GM12878 (cell line): ENCODE measurements at regions not wholly inside any gene's neighbourhood (a gene's known extent, or its start where the extent isn't known, plus 50 kb on each side); places are given as distances from the start of the nearest gene placed in this dataset.

Experiments used
- ATAC-seq: fragments of 200-7000 bp; cut with Tn5 transposase; 3 replicates; pipeline ENCODE4 v1.9.1; 2020; ENCODE audit warnings: mild to moderate bottlenecking, moderate library complexity
- BruUV-seq: library from RNA; stranded (reverse); fragments of 400-500 nt; replicated peaks from 2 replicates; lab custom pipeline; 2021; lab: Mats Ljungman, UMichigan
- CTCF ChIA-PET: fragments of 300-600 bp; sonication (Branson Sonifier 250); formaldehyde crosslinking; extraction: SDS; loops from one replicate; lab custom pipeline; 2021; ENCODE audit warnings: inconsistent platforms; lab: Yijun Ruan, JAX
- POLR2A ChIA-PET: fragments of 350-600 bp; formaldehyde crosslinking; extraction: SDS; loops from one replicate; lab custom pipeline; 2021; ENCODE audit warnings: inconsistent platforms; lab: Charles Lee
- RAD21 ChIA-PET: fragments of 300-600 bp; sonication (Branson Sonifier 250); formaldehyde crosslinking; loops from one replicate; lab custom pipeline; 2023; ENCODE audit warnings: antibody characterized with exemption; ENCODE audit not compliant: unreplicated experiment; lab: Charles Lee
- SMC1A ChIA-PET: fragments of 300-600 bp; sonication (Branson Sonifier 250); formaldehyde crosslinking; loops from one replicate; lab custom pipeline; 2023; ENCODE audit not compliant: unreplicated experiment, uncharacterized antibody; lab: Charles Lee
- DNase-seq: peaks from one replicate; pipeline ENCODE4 v3.0.0-alpha.2; 2011; ENCODE audit warnings: low read depth, low spot score
- FAIRE-seq: peaks from 3 replicates; lab custom pipeline; 2011; peaks lifted over from hg19 to GRCh38; lab: Jason Lieb, UNC
- H2AFZ ChIP-seq: 2 replicates; pipeline ENCODE4 v1.6.0; 2011; ENCODE audit warnings: low read depth, low read length, control low read depth; ENCODE audit not compliant: control insufficient read depth
- H3K27ac ChIP-seq: 2 replicates; pipeline ENCODE4 v1.5.1; 2011; ENCODE audit warnings: control low read depth; ENCODE audit not compliant: control insufficient read depth, insufficient read depth
- H3K27me3 ChIP-seq, 2 experiments: replicated peaks in 1 of 2; 2 replicates each; pipeline versions ENCODE4 v1.6.0 to v1.6.1; 2011; ENCODE audit warnings: low read length in 1 of 2; ENCODE audit not compliant: control insufficient read depth in 2 of 2, insufficient read depth in 2 of 2
- H3K36me3 ChIP-seq, 2 experiments: 2 replicates each; pipeline ENCODE4 v1.5.1; 2011; ENCODE audit warnings: low read length in 1 of 2; ENCODE audit not compliant: control insufficient read depth in 2 of 2, insufficient read depth in 2 of 2
- H3K4me1 ChIP-seq: 2 replicates; pipeline ENCODE4 v1.6.1; 2011; ENCODE audit warnings: mild to moderate bottlenecking, low read length, moderate library complexity, mixed read lengths; ENCODE audit not compliant: control insufficient read depth, insufficient read depth
- H3K4me2 ChIP-seq: 2 replicates; pipeline ENCODE4 v1.6.0; 2011; ENCODE audit warnings: control low read depth; ENCODE audit not compliant: control insufficient read depth, insufficient read depth
- H3K4me3 ChIP-seq: fragments of 200-600 bp; sonication (generic); 2 replicates; pipeline ENCODE4 v1.5.1; 2016
- H3K79me2 ChIP-seq: 2 replicates; pipeline ENCODE4 v1.6.0; 2011; ENCODE audit warnings: low read length; ENCODE audit not compliant: control insufficient read depth, insufficient read depth
- H3K9ac ChIP-seq: 2 replicates; pipeline ENCODE4 v1.8.0; 2011; ENCODE audit warnings: low read length, control low read depth, mixed read lengths; ENCODE audit not compliant: control insufficient read depth, insufficient read depth
- H3K9me3 ChIP-seq: replicated peaks from 3 replicates; pipeline ENCODE4 v1.5.1; 2011; ENCODE audit warnings: mild to moderate bottlenecking, low read length; ENCODE audit not compliant: control insufficient read depth, insufficient read depth
- H4K20me1 ChIP-seq: 2 replicates; pipeline ENCODE4 v1.6.0; 2011; ENCODE audit not compliant: control insufficient read depth, insufficient read depth
- BMI1 ChIP-seq: fragments of 450-650 bp; IDR thresholded peaks from 2 replicates; pipeline ENCODE4 v1.6.1; 2016; ENCODE audit warnings: mild to moderate bottlenecking, moderate library complexity, borderline replicate concordance
- BRCA1 ChIP-seq: IDR thresholded peaks from 2 replicates; pipeline ENCODE4 v1.6.1; 2011; ENCODE audit warnings: low read depth, low read length, improper control_type of control experiment
- CREB1 ChIP-seq: IDR thresholded peaks from 2 replicates; pipeline ENCODE4 v1.6.1; 2012; ENCODE audit warnings: low read depth, mild to moderate bottlenecking, inconsistent platforms
- EZH2 ChIP-seq: IDR thresholded peaks from 2 replicates; pipeline ENCODE4 v1.6.1; 2012; ENCODE audit warnings: low read depth, mild to moderate bottlenecking, control low read depth, inconsistent platforms, low read length, borderline replicate concordance; ENCODE audit not compliant: control insufficient read depth
- FOS ChIP-seq: IDR thresholded peaks from 3 replicates; pipeline ENCODE4 v1.6.1; 2011; ENCODE audit warnings: borderline replicate concordance; ENCODE audit not compliant: insufficient read length; ENCODE audit errors: extremely low read depth
- RBBP5 ChIP-seq: fragments of 200-600 bp; sonication (generic); conservative IDR thresholded peaks from 2 replicates; pipeline ENCODE4 v1.6.1; 2016
- RUNX3 ChIP-seq: IDR thresholded peaks from 2 replicates; pipeline ENCODE4 v1.6.1; 2012; ENCODE audit warnings: low read length, inconsistent platforms
- SMAD1 ChIP-seq: fragments of 450-650 bp; IDR thresholded peaks from 2 replicates; pipeline ENCODE4 v1.6.1; 2018; ENCODE audit warnings: mild to moderate bottlenecking, low read depth; ENCODE audit not compliant: partially characterized antibody
- SP1 ChIP-seq: IDR thresholded peaks from one replicate; pipeline ENCODE4 v1.6.1; 2011; ENCODE audit warnings: low read depth, low read length
- SRF ChIP-seq, 2 experiments: IDR thresholded peaks; 2 replicates each; pipeline ENCODE4 v1.6.1; 2011; ENCODE audit warnings: low read depth in 2 of 2, low read length in 2 of 2, mild to moderate bottlenecking in 1 of 2, moderate library complexity in 1 of 2
- SUZ12 ChIP-seq: fragments of 200-600 bp; sonication (generic); IDR thresholded peaks from one replicate; pipeline ENCODE4 v1.6.1; 2018; ENCODE audit warnings: antibody characterized with exemption, mild to moderate bottlenecking; ENCODE audit not compliant: unreplicated experiment
- ZNF207 ChIP-seq: fragments of 450-650 bp; IDR thresholded peaks from 2 replicates; pipeline ENCODE4 v1.6.1; 2014; ENCODE audit warnings: antibody characterized with exemption, mild to moderate bottlenecking, borderline replicate concordance
- WGBS: methylation state at CpG from one replicate; pipeline ENCODE4 v1.1.6; 2016; ENCODE audit warnings: low lambda C conversion rate; ENCODE audit not compliant: insufficient replicate concordance, insufficient coverage; ENCODE audit errors: missing lambda C conversion rate; 5-methylcytosine and 5-hydroxymethylcytosine counted together
- in situ Hi-C: fragments of 300-500 bp; cut with MboI; formaldehyde crosslinking; loops from 9 replicates; pipeline ENCODE4 v1.14.3; 2018; ENCODE audit warnings: mixed read lengths
- intact Hi-C: fragments of 100-400 bp; cut with micrococcal nuclease; formaldehyde crosslinking; loops from one replicate; pipeline ENCODE4 v1.14.2; 2022; ENCODE audit not compliant: unreplicated experiment
- TF ChIP-seq, protein P1 (sequence below): IDR thresholded peaks from 2 replicates; pipeline ENCODE4 v1.6.1; 2012; ENCODE audit warnings: low read depth, low read length, improper control_type of control experiment
- TF ChIP-seq, protein P2 (sequence below): fragments of 450-650 bp; IDR thresholded peaks from 2 replicates; pipeline ENCODE4 v1.6.1; 2016; ENCODE audit warnings: mild to moderate bottlenecking, moderate library complexity, borderline replicate concordance
- TF ChIP-seq, protein P3 (sequence below): fragments of 450-650 bp; IDR thresholded peaks from 2 replicates; pipeline ENCODE4 v1.6.1; 2017; ENCODE audit warnings: mild to moderate bottlenecking

DNA sequence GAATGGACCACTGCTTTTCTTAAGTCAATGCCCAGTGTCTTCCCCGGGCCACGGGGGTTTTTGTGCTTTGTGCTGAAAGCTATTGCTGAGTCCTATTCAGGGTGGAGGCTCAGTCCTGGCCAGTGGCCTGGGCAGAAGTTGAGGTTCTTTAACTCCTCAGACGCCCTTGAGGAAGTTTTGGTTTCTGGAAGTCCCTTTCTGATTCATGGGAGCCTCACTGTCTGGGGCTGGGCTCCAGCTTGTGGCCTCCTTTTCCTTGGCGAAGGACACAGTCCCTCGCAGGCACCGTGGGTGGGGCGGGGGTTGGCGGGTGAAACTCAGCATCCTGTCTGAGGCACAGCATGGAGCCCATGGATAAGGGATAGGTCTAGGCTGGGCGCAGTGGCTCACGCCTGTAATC is 465.2 kb upstream of the HS6ST1 start (continued):
- TF ChIP-seq BMI1, result no peak

DNA sequence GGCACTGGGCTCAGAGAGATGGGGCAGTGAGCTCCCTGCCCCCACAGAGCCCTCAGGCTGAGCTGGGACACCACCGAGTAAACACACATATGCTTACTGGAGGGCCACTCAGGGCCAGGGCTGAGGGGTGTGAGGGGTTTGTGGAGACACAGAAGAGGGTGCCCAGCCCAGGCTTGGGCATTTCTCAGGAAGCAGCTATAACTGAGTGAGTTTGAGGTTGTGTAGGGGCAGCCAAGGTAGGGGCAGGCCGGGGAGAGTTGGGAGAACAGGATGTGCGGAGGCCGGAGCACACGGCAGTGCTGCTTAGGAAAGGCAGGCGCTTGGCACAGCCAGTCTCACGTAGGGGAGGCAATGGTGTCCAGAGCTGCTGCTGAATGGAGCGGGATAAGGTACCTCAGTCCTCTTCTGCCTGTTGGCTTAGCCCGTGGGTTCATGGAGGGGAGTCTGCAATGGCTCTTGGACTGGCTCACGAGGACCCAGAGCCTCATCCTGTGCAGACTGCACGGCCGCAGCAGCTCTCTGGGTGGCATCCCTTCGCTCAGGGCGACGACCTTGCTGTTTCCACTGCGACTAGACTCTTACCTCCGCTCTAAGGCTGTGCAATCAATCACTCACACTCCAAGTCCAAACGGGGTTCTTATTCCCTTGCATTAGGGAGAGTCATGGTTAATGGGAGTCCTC is 466.1 kb upstream of the HS6ST1 start:
- H3K27ac ChIP-seq, result no peak overlapping the region
- ATAC-seq, result no peak
- no peak for DNase-seq
- no peaks in the 10 kb centered on the region for H3K79me2 ChIP-seq
- no peaks in the 10 kb centered on the region for H4K20me1 ChIP-seq
- no peak overlapping the region for H3K9ac ChIP-seq
- CTCF ChIA-PET, result no interaction called here
- WGBS, result 52% methylated on average over 18 of the region's 18 CpGs
- no peaks in the 10 kb centered on the region for H3K9me3 ChIP-seq
- SMC1A ChIA-PET, result no interaction called here
- TF ChIP-seq BRCA1, result no peak
- no peak for TF ChIP-seq ZNF207
- no peak for TF ChIP-seq SMAD1
- no peak for TF ChIP-seq SUZ12
- TF ChIP-seq SRF (IDR thresholded peaks at IDR 0.05; ENCODE audit: low read depth in 2 of 2, low read length in 2 of 2), result no peak
- TF ChIP-seq RBBP5, result no peak
- TF ChIP-seq FOS, result no peak
- TF ChIP-seq, protein P1, sequence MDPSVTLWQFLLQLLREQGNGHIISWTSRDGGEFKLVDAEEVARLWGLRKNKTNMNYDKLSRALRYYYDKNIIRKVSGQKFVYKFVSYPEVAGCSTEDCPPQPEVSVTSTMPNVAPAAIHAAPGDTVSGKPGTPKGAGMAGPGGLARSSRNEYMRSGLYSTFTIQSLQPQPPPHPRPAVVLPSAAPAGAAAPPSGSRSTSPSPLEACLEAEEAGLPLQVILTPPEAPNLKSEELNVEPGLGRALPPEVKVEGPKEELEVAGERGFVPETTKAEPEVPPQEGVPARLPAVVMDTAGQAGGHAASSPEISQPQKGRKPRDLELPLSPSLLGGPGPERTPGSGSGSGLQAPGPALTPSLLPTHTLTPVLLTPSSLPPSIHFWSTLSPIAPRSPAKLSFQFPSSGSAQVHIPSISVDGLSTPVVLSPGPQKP, result no peak
- no peak for TF ChIP-seq CREB1
- TF ChIP-seq RUNX3, result no peak
- TF ChIP-seq, protein P2, sequence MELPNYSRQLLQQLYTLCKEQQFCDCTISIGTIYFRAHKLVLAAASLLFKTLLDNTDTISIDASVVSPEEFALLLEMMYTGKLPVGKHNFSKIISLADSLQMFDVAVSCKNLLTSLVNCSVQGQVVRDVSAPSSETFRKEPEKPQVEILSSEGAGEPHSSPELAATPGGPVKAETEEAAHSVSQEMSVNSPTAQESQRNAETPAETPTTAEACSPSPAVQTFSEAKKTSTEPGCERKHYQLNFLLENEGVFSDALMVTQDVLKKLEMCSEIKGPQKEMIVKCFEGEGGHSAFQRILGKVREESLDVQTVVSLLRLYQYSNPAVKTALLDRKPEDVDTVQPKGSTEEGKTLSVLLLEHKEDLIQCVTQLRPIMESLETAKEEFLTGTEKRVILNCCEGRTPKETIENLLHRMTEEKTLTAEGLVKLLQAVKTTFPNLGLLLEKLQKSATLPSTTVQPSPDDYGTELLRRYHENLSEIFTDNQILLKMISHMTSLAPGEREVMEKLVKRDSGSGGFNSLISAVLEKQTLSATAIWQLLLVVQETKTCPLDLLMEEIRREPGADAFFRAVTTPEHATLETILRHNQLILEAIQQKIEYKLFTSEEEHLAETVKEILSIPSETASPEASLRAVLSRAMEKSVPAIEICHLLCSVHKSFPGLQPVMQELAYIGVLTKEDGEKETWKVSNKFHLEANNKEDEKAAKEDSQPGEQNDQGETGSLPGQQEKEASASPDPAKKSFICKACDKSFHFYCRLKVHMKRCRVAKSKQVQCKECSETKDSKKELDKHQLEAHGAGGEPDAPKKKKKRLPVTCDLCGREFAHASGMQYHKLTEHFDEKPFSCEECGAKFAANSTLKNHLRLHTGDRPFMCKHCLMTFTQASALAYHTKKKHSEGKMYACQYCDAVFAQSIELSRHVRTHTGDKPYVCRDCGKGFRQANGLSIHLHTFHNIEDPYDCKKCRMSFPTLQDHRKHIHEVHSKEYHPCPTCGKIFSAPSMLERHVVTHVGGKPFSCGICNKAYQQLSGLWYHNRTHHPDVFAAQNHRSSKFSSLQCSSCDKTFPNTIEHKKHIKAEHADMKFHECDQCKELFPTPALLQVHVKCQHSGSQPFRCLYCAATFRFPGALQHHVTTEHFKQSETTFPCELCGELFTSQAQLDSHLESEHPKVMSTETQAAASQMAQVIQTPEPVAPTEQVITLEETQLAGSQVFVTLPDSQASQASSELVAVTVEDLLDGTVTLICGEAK, result no peak
- no peak for TF ChIP-seq EZH2
- no peak for TF ChIP-seq SP1
- TF ChIP-seq, protein P3, sequence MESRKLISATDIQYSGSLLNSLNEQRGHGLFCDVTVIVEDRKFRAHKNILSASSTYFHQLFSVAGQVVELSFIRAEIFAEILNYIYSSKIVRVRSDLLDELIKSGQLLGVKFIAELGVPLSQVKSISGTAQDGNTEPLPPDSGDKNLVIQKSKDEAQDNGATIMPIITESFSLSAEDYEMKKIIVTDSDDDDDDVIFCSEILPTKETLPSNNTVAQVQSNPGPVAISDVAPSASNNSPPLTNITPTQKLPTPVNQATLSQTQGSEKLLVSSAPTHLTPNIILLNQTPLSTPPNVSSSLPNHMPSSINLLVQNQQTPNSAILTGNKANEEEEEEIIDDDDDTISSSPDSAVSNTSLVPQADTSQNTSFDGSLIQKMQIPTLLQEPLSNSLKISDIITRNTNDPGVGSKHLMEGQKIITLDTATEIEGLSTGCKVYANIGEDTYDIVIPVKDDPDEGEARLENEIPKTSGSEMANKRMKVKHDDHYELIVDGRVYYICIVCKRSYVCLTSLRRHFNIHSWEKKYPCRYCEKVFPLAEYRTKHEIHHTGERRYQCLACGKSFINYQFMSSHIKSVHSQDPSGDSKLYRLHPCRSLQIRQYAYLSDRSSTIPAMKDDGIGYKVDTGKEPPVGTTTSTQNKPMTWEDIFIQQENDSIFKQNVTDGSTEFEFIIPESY, result no peak
- FAIRE-seq, result no peak
- in situ Hi-C loops (no loop called here), intact Hi-C loops (no loop called here)
- H3K36me3 ChIP-seq, result no peaks in the 10 kb centered on the region
- no peak overlapping the region for H3K4me3 ChIP-seq
- no peak overlapping the region for H2AFZ ChIP-seq
- RAD21 ChIA-PET, result no interaction called here
- H3K4me1 ChIP-seq, result no peaks in the 10 kb centered on the region
- H3K4me2 ChIP-seq, result no peak overlapping the region
- H3K27me3 ChIP-seq, result no peaks in the 10 kb centered on the region; a peak in 1 of 4 replicates
- no TSS peak for BruUV-seq
- POLR2A ChIA-PET, result no interaction called here
